ENCODE measurements at regions not wholly inside any gene's neighbourhood (a gene's known extent, or its start where the extent isn't known, plus 50 kb on each side); places are given as distances from the start of the nearest gene placed in this dataset.

GRCh38 chr1:57671750-57672149 is 247.9 kb upstream of the DAB1 start:
- TF ChIP-seq, protein P1, sequence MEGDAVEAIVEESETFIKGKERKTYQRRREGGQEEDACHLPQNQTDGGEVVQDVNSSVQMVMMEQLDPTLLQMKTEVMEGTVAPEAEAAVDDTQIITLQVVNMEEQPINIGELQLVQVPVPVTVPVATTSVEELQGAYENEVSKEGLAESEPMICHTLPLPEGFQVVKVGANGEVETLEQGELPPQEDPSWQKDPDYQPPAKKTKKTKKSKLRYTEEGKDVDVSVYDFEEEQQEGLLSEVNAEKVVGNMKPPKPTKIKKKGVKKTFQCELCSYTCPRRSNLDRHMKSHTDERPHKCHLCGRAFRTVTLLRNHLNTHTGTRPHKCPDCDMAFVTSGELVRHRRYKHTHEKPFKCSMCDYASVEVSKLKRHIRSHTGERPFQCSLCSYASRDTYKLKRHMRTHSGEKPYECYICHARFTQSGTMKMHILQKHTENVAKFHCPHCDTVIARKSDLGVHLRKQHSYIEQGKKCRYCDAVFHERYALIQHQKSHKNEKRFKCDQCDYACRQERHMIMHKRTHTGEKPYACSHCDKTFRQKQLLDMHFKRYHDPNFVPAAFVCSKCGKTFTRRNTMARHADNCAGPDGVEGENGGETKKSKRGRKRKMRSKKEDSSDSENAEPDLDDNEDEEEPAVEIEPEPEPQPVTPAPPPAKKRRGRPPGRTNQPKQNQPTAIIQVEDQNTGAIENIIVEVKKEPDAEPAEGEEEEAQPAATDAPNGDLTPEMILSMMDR (IDR thresholded peaks at IDR 0.05) = no peak
- no peak for TF ChIP-seq POLR2A (IDR thresholded peaks at IDR 0.05)

Measured in Peyer's patch (tissue), 4 donors.